GM13977 (cell line): ENCODE measurements at regions not wholly inside any gene's neighbourhood (a gene's known extent, or its start where the extent isn't known, plus 50 kb on each side); places are given as distances from the start of the nearest gene placed in this dataset.

Source experiments
- DNase-seq: peaks from one replicate; pipeline ENCODE4 v3.0.0; 2012; ENCODE audit warnings: low spot score
- in situ Hi-C: fragments of 300-500 bp; cut with MboI; formaldehyde crosslinking; loops from one replicate; pipeline ENCODE4 v1.12.0; 2022; ENCODE audit warnings: low sequenced_read_pairs, low pct_unique_long_range_greater_than_20kb, mixed read lengths, inconsistent platforms; ENCODE audit not compliant: unreplicated experiment
- TF ChIP-seq, protein P1 (sequence below): IDR thresholded peaks from 2 replicates; pipeline ENCODE4 v1.5.1; 2012; ENCODE audit warnings: mild to moderate bottlenecking, control low read depth; ENCODE audit not compliant: insufficient read depth; ENCODE audit errors: extremely low read depth, missing control alignments

DNA sequence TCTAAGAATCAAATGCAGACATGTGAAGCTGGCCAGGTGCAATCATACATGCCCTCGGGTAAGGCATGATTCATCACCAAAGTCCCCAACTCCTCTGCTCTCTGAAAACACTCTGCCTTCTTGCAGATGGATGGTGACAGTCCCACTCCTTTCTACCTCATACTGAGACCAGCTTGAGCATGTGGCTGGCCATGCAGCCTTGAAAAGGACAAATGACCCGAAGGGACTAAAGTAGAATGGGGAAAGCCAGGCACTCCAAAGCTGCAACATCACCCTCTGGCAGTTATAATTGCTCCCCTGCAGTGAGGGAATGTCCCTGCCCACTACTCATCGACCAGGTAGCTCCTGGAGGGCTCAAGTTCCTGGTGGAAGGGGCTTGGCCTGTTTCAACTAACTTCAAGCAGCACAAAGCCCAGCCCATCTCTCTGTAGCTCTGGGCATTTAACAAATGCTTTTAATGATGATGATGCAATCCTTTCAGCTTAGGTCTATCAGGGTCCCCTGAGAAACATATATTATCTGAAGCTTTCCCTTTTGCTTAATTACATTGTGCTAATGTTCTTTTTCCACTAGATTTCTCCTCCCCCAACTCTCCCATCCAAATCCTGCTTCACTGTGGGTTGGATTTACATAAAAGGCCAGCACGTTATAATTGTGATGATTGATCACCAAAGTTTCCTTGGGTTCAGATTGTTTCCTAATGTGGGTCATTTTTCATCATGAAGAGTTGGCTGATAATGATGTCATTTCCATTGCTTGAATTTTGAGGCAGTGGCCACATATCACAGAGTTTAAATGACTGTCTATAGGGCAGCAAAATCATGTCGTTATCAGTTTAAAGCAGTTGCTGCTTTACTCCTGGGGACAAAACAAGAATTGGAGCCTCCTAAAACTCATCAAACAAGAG lies 436.5 kb upstream of the SLC30A5 start:
- in situ Hi-C loops, result no loop called here
- peak; percentile 13 for DNase-seq
- TF ChIP-seq, protein P1, sequence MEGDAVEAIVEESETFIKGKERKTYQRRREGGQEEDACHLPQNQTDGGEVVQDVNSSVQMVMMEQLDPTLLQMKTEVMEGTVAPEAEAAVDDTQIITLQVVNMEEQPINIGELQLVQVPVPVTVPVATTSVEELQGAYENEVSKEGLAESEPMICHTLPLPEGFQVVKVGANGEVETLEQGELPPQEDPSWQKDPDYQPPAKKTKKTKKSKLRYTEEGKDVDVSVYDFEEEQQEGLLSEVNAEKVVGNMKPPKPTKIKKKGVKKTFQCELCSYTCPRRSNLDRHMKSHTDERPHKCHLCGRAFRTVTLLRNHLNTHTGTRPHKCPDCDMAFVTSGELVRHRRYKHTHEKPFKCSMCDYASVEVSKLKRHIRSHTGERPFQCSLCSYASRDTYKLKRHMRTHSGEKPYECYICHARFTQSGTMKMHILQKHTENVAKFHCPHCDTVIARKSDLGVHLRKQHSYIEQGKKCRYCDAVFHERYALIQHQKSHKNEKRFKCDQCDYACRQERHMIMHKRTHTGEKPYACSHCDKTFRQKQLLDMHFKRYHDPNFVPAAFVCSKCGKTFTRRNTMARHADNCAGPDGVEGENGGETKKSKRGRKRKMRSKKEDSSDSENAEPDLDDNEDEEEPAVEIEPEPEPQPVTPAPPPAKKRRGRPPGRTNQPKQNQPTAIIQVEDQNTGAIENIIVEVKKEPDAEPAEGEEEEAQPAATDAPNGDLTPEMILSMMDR, result no peak

DNA sequence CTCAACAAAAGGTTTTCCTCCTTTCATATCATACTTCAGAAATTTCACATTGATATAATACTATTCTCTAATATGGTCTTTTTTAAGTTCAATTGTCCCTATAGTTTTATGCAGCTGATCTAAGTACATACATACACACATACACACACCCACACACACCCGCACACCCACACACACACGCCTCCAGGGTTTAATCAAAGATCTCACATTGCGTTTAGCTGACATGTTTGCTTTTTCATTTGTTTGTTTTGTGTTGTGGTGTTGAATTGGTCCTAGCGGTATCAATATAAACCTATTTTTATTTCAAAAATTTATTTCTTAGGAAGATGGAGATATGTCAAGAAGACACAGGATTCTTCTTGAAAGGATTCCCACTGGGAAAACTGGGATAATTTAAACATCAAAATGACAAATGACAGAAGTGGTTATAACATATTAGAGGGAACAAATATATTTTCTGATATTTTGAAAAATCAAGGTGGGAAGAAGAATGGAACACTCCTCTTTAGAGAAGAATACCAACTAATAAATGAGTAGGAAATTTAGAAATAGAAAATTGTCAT lies 434.9 kb upstream of the SLC30A5 start:
- TF ChIP-seq, protein P1, result no peak
- DNase-seq, result no peak
- in situ Hi-C loops, result no loop called here

DNA sequence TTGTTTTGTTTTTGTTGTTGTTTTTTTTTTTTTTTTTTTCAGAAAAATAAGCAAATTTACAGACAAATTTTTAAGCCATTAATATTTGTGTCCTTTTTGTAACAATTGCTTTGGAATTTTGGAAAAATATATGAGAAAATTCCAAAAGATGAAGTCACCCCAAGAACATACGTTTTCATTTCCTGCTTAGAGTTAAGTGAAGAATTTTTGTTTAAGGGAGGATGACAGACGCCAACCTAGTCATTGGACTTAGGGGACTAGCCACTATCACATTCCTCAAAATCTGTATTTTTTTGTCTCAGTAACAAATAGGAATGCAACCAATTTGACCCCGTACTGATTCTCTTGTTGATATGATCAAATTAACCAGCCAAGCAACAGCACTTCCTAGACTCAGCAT lies 433.9 kb upstream of the SLC30A5 start:
- DNase-seq, result no peak
- TF ChIP-seq, protein P1, result no peak
- in situ Hi-C loops, result no loop called here

DNA sequence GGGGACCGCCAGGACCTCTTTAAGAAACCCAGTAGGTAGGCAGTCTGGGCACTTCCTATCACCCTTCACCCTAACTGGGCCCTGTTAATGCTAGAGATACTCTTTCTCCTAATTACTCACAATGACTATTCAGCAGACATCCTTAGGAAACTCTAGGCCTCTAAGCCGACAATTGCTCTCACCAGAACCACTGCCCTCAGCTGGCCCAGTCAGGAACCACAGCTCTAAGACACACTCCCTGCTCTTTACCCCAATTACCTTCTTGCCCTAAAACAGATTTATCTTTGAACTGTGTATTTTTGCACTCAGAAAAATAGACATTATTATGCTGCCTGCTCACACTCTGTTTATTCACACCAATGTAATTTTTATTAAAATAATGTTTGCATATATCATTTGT lies 432.6 kb upstream of the SLC30A5 start:
- TF ChIP-seq, protein P1, result peak; percentile 57
- in situ Hi-C loops, result no loop called here
- peak; percentile 23 for DNase-seq

DNA sequence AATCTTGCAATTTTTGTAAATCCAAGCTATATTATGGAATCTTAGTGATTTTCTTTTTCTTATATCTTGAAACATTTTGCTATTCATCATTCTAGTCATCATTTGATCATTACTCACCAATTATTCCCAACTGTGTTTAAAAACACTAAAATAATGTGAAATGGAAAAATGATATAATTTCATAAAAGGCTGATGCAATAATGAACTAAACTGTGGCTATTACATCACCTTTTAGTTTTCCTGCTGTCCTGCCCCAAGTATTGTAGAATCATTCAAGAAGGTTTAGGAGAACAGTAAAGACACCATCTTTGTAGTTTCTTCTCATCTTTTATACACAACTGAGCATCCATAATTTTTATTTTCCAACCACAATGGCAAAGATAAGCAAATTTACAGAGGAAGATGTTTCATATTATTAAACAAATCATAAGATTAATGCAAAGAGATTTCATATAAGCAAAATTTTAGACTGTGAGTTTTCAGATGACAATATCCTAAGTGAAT lies 431.0 kb upstream of the SLC30A5 start:
- in situ Hi-C loops, result no loop called here
- DNase-seq, result no peak
- TF ChIP-seq, protein P1, result no peak

DNA sequence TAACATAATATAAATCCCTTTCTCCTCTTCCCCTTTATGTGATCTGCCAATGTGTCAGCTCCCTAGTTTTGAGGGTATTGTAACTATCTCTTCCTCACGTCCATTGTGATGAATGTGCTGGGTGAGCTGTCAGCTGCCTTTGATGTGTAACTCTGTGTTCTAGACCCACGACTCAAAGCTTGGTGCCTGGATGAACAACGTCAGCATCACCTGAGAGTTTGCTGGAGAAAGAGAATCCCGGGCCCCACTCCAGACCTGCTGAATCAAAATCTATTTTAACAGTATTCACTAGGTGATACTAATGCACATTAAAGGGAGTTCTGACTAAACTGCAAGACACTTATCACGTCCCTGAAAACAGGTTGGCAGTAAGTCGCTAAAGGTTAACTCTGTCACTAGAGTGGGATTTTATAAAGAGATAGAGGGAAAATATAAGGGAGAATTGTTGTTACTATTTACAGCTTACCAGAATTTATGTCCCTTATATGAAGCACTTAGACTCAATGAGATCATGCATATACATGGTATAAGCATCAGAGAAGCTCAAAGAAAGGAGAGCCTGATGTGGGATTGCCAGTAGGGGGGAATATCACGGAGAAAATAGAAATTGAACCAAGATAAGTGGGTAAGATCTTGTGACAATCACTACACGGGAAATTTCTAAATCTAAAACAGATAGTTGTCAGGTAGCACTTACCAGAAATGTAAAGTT lies 423.8 kb upstream of the SLC30A5 start:
- no peak for DNase-seq
- TF ChIP-seq, protein P1, result no peak
- in situ Hi-C loops, result no loop called here
